Activated T-helper 2 cell treated with anti-CD3 and anti-CD28 coated beads, Interferon-gamma antibody, Interleukin-2, Interleukin-4, amounts not matched to agents 10 μg/mL and 5 μg/mL and 100 μg/mL, durations not matched to agents 14 hours and 24 hours and 36 hours (primary cell): ENCODE measurements at regions not wholly inside any gene's neighbourhood (a gene's known extent, or its start where the extent isn't known, plus 50 kb on each side); places are given as distances from the start of the nearest gene placed in this dataset.

Experiments used
- DNase-seq: peaks from one replicate; pipeline ENCODE4 v3.0.0; 2021; ENCODE audit warnings: low spot score
- H3K27ac Mint-ChIP-seq: one replicate; pipeline ENCODE4 v1.8.0; 2021; ENCODE audit warnings: mixed read lengths
- H3K27me3 Mint-ChIP-seq: one replicate; pipeline ENCODE4 v1.8.0; 2021; ENCODE audit warnings: low read depth, mixed read lengths
- H3K36me3 Mint-ChIP-seq: one replicate; pipeline ENCODE4 v1.8.0; 2021; ENCODE audit warnings: low read depth, mixed read lengths
- H3K4me1 Mint-ChIP-seq: one replicate; pipeline ENCODE4 v1.8.0; 2021; ENCODE audit warnings: low read depth, mixed read lengths
- H3K4me3 Mint-ChIP-seq: one replicate; pipeline ENCODE4 v1.8.0; 2021; ENCODE audit warnings: low read depth, mild to moderate bottlenecking, moderate library complexity, mixed read lengths
- H3K9me3 Mint-ChIP-seq: one replicate; pipeline ENCODE4 v1.8.0; 2021; ENCODE audit warnings: mixed read lengths
- intact Hi-C: fragments of 100-400 bp; cut with micrococcal nuclease; formaldehyde crosslinking; loops from one replicate; pipeline ENCODE4 v1.15.1; 2023

GRCh38 chr21:35359076-35359475 lies 310.0 kb upstream of the RUNX1 start:
- no peak for DNase-seq
- H3K9me3 Mint-ChIP-seq: peaks cover 16% of the 10 kb centered on the region
- peaks cover 11% of the 10 kb centered on the region for H3K4me1 Mint-ChIP-seq
- no peaks in the 10 kb centered on the region for H3K36me3 Mint-ChIP-seq
- no peak overlapping the region for H3K4me3 Mint-ChIP-seq
- H3K27ac Mint-ChIP-seq: no peak overlapping the region
- no peaks in the 10 kb centered on the region for H3K27me3 Mint-ChIP-seq
- intact Hi-C loops: no loop called here

GRCh38 chr21:35358008-35358407 lies 308.9 kb upstream of the RUNX1 start:
- peaks cover 16% of the 10 kb centered on the region for H3K9me3 Mint-ChIP-seq
- H3K36me3 Mint-ChIP-seq: no peaks in the 10 kb centered on the region
- intact Hi-C loops: loop anchor here (1.0 kb wide), 1 partner anchor 15 kb away; no protein-coding TSS in a partner anchor

GRCh38 chr21:35357041-35357780 lies 308.1 kb upstream of the RUNX1 start:
- DNase-seq: no peak
- Mint-ChIP-seq H3K4me1 (peaks cover 17% of the 10 kb centered on the region), H3K4me3 (no peak overlapping the region), H3K9me3 (peaks cover 11% of the 10 kb centered on the region), H3K27ac (peak overlapping the region; percentile 88), H3K27me3 (no peaks in the 10 kb centered on the region), H3K36me3 (no peaks in the 10 kb centered on the region)
- intact Hi-C loops: no loop called here

More at GRCh38 chr21:35358008-35358407, 308.9 kb upstream of the RUNX1 start:
- no peak overlapping the region for H3K4me3 Mint-ChIP-seq
- DNase-seq: no peak
- H3K27me3 Mint-ChIP-seq: no peaks in the 10 kb centered on the region
- H3K27ac Mint-ChIP-seq: peak overlapping the region; percentile 88
- peaks cover 11% of the 10 kb centered on the region for H3K4me1 Mint-ChIP-seq

GRCh38 chr21:35354078-35354477 lies 305.0 kb upstream of the RUNX1 start:
- H3K27ac Mint-ChIP-seq: no peak overlapping the region
- H3K4me1 Mint-ChIP-seq: peaks cover 44% of the 10 kb centered on the region
- intact Hi-C loops: loop anchor here (5.0 kb wide), 1 partner anchor 37 kb away; no protein-coding TSS in a partner anchor

GRCh38 chr21:35352793-35353192 lies 303.7 kb upstream of the RUNX1 start:
- Mint-ChIP-seq H3K9me3 (peaks cover 11% of the 10 kb centered on the region), H3K27me3 (no peaks in the 10 kb centered on the region), H3K36me3 (no peaks in the 10 kb centered on the region), H3K4me3 (no peak overlapping the region), H3K27ac (peak overlapping the region; percentile 16), H3K4me1 (peaks cover 52% of the 10 kb centered on the region)
- DNase-seq: no peak
- intact Hi-C loops: loop anchor here (5.0 kb wide), 1 partner anchor 35 kb away; no protein-coding TSS in a partner anchor

More at GRCh38 chr21:35354078-35354477, 305.0 kb upstream of the RUNX1 start:
- no peaks in the 10 kb centered on the region for H3K27me3 Mint-ChIP-seq
- H3K4me3 Mint-ChIP-seq: no peak overlapping the region
- peaks cover 11% of the 10 kb centered on the region for H3K9me3 Mint-ChIP-seq
- no peak for DNase-seq
- H3K36me3 Mint-ChIP-seq: no peaks in the 10 kb centered on the region

- intact Hi-C loops: loop anchor here (5.0 kb wide), 1 partner anchor 35 kb away; no protein-coding TSS in a partner anchor
Measured at GRCh38 chr21:35352066-35352770, 303.1 kb upstream of the RUNX1 start.

GRCh38 chr21:35351434-35351833 lies 302.3 kb upstream of the RUNX1 start:
- DNase-seq: no peak
- no peaks in the 10 kb centered on the region for H3K27me3 Mint-ChIP-seq
- H3K4me1 Mint-ChIP-seq: peaks cover 56% of the 10 kb centered on the region
- H3K4me3 Mint-ChIP-seq: no peak overlapping the region
- peak overlapping the region; percentile 75 for H3K27ac Mint-ChIP-seq
- peaks cover 10% of the 10 kb centered on the region for H3K36me3 Mint-ChIP-seq
- intact Hi-C loops: loop anchor here (1.0 to 5.0 kb wide), 2 partner anchors 8 to 34 kb away; no protein-coding TSS in a partner anchor
- peaks cover 14% of the 10 kb centered on the region for H3K9me3 Mint-ChIP-seq

More at GRCh38 chr21:35352066-35352770, 303.1 kb upstream of the RUNX1 start:
- no peaks in the 10 kb centered on the region for H3K27me3 Mint-ChIP-seq
- H3K9me3 Mint-ChIP-seq: peaks cover 13% of the 10 kb centered on the region
- DNase-seq: no peak
- H3K36me3 Mint-ChIP-seq: peaks cover 4% of the 10 kb centered on the region
- H3K4me3 Mint-ChIP-seq: no peak overlapping the region
- H3K27ac Mint-ChIP-seq: no peak overlapping the region
- peaks cover 51% of the 10 kb centered on the region for H3K4me1 Mint-ChIP-seq

- no peak overlapping the region for H3K4me3 Mint-ChIP-seq
- H3K27me3 Mint-ChIP-seq: no peaks in the 10 kb centered on the region
- DNase-seq: no peak
- peaks cover 10% of the 10 kb centered on the region for H3K36me3 Mint-ChIP-seq
- H3K9me3 Mint-ChIP-seq: peaks cover 14% of the 10 kb centered on the region
- H3K27ac Mint-ChIP-seq: peak overlapping the region; percentile 75
- intact Hi-C loops: loop anchor here (1.0 to 5.0 kb wide), 2 partner anchors 8 to 34 kb away; no protein-coding TSS in a partner anchor
- peaks cover 57% of the 10 kb centered on the region for H3K4me1 Mint-ChIP-seq
Measured at GRCh38 chr21:35350965-35351364, 301.9 kb upstream of the RUNX1 start.

GRCh38 chr21:35349376-35350080 lies 300.4 kb upstream of the RUNX1 start:
- no peaks in the 10 kb centered on the region for H3K27me3 Mint-ChIP-seq
- H3K9me3 Mint-ChIP-seq: peaks cover 14% of the 10 kb centered on the region
- intact Hi-C loops: loop anchor here (5.0 kb wide), 1 partner anchor 32 kb away; no protein-coding TSS in a partner anchor
- DNase-seq: no peak
- H3K27ac Mint-ChIP-seq: no peak overlapping the region
- no peak overlapping the region for H3K4me3 Mint-ChIP-seq
- peaks cover 15% of the 10 kb centered on the region for H3K36me3 Mint-ChIP-seq
- peaks cover 67% of the 10 kb centered on the region for H3K4me1 Mint-ChIP-seq

GRCh38 chr21:35348686-35349085 lies 299.6 kb upstream of the RUNX1 start:
- intact Hi-C loops: no loop called here
- Mint-ChIP-seq H3K27ac (no peak overlapping the region), H3K4me3 (no peak overlapping the region), H3K36me3 (peaks cover 15% of the 10 kb centered on the region), H3K9me3 (peaks cover 14% of the 10 kb centered on the region), H3K27me3 (no peaks in the 10 kb centered on the region), H3K4me1 (peaks cover 72% of the 10 kb centered on the region)
- no peak for DNase-seq

- Mint-ChIP-seq H3K4me1 (peaks cover 81% of the 10 kb centered on the region), H3K4me3 (no peak overlapping the region), H3K27ac (peak overlapping the region; percentile 46), H3K36me3 (peaks cover 15% of the 10 kb centered on the region), H3K27me3 (no peaks in the 10 kb centered on the region), H3K9me3 (peaks cover 20% of the 10 kb centered on the region)
- DNase-seq: no peak
- intact Hi-C loops: no loop called here
Measured at GRCh38 chr21:35346697-35347096, 297.6 kb upstream of the RUNX1 start.

GRCh38 chr21:35345954-35346353 lies 296.9 kb upstream of the RUNX1 start:
- Mint-ChIP-seq H3K27ac (no peak overlapping the region), H3K4me1 (peaks cover 76% of the 10 kb centered on the region), H3K9me3 (peaks cover 20% of the 10 kb centered on the region), H3K27me3 (no peaks in the 10 kb centered on the region), H3K36me3 (peaks cover 15% of the 10 kb centered on the region), H3K4me3 (no peak overlapping the region)
- DNase-seq: no peak
- intact Hi-C loops: no loop called here
